PC-9 (cell line): ENCODE measurements at regions not wholly inside any gene's neighbourhood (a gene's known extent, or its start where the extent isn't known, plus 50 kb on each side); places are given as distances from the start of the nearest gene placed in this dataset.

ENCODE experiments used
- CTCF ChIP-seq: fragments of 200-600 bp; sonication (generic); conservative IDR thresholded peaks from 2 replicates; pipeline ENCODE4 v1.6.1; 2017; ENCODE audit warnings: mixed run types, antibody characterized with exemption, mild to moderate bottlenecking, moderate library complexity
- EZH2 ChIP-seq: fragments of 200-600 bp; sonication (generic); IDR thresholded peaks from 2 replicates; pipeline ENCODE4 v1.8.0; 2017; ENCODE audit warnings: antibody characterized with exemption, low read depth

- TF ChIP-seq CTCF (no peak), EZH2 (no peak)
Observed at GRCh38 chr2:105649534-105649933, 95.2 kb upstream of the NCK2 start.
